Activated naive CD4-positive, alpha-beta T cell treated with anti-CD3 and anti-CD28 coated beads for 36 hours (primary cell): ENCODE measurements at regions not wholly inside any gene's neighbourhood (a gene's known extent, or its start where the extent isn't known, plus 50 kb on each side); places are given as distances from the start of the nearest gene placed in this dataset.
"Not testable (repeated sequence)": the region's sequence is repeated elsewhere in the genome, so short reads cannot be mapped to it uniquely, and the experiment has no call there.

Source experiments
- CTCF ChIA-PET: fragments of 350-600 bp; sonication (Branson Sonifier 250); formaldehyde crosslinking; loops from one replicate; lab custom pipeline; 2021; ENCODE audit warnings: antibody characterized with exemption; lab: Charles Lee
- DNase-seq: peaks from one replicate; pipeline ENCODE4 v3.0.0-alpha.2; 2020
- H3K27ac Mint-ChIP-seq: one replicate; pipeline ENCODE4 v1.8.0; 2021; ENCODE audit warnings: mild to moderate bottlenecking, mixed read lengths
- H3K27me3 Mint-ChIP-seq: one replicate; pipeline ENCODE4 v1.8.0; 2021; ENCODE audit warnings: low read depth, mixed read lengths
- H3K36me3 Mint-ChIP-seq: one replicate; pipeline ENCODE4 v1.8.0; 2021; ENCODE audit warnings: low read depth, mixed read lengths
- H3K4me1 Mint-ChIP-seq: one replicate; pipeline ENCODE4 v1.8.0; 2021; ENCODE audit warnings: low read depth, mixed read lengths
- H3K4me3 Mint-ChIP-seq: one replicate; pipeline ENCODE4 v1.8.0; 2021; ENCODE audit warnings: mild to moderate bottlenecking, moderate library complexity, mixed read lengths
- H3K9me3 Mint-ChIP-seq: one replicate; pipeline ENCODE4 v1.8.0; 2021; ENCODE audit warnings: mixed read lengths
- intact Hi-C: fragments of 100-400 bp; cut with micrococcal nuclease; formaldehyde crosslinking; loops from one replicate; pipeline ENCODE4 v1.15.1; 2023

GRCh38 chr2:208999911-209000310 is 423.9 kb upstream of the MAP2 start:
- no peak for DNase-seq
- Mint-ChIP-seq H3K9me3 (peaks cover 6% of the 10 kb centered on the region), H3K4me3 (no peak overlapping the region), H3K36me3 (no peaks in the 10 kb centered on the region), H3K4me1 (no peaks in the 10 kb centered on the region), H3K27me3 (no peaks in the 10 kb centered on the region), H3K27ac (no peak overlapping the region)
- intact Hi-C loops = no loop called here
- CTCF ChIA-PET = no interaction called here

GRCh38 chr2:209002054-209002453 is 421.8 kb upstream of the MAP2 start:
- no peak for DNase-seq
- H3K27me3 Mint-ChIP-seq = no peaks in the 10 kb centered on the region
- no peak overlapping the region for H3K27ac Mint-ChIP-seq
- intact Hi-C loops = no loop called here
- H3K4me1 Mint-ChIP-seq = no peaks in the 10 kb centered on the region
- H3K36me3 Mint-ChIP-seq = no peaks in the 10 kb centered on the region
- H3K4me3 Mint-ChIP-seq = no peak overlapping the region
- peaks cover 17% of the 10 kb centered on the region for H3K9me3 Mint-ChIP-seq
- CTCF ChIA-PET = no interaction called here

- no peaks in the 10 kb centered on the region for H3K36me3 Mint-ChIP-seq
- no peak overlapping the region for H3K27ac Mint-ChIP-seq
- H3K27me3 Mint-ChIP-seq = no peaks in the 10 kb centered on the region
- H3K4me3 Mint-ChIP-seq = no peak overlapping the region
- DNase-seq = no peak
- H3K4me1 Mint-ChIP-seq = no peaks in the 10 kb centered on the region
- CTCF ChIA-PET = no interaction called here
- peaks cover 16% of the 10 kb centered on the region for H3K9me3 Mint-ChIP-seq
- intact Hi-C loops = no loop called here
These were observed 418.5 kb upstream of the MAP2 start for GRCh38 chr2:209005371-209005770.

GRCh38 chr2:209008636-209009287 is 415.1 kb upstream of the MAP2 start:
- H3K27ac Mint-ChIP-seq = no peak overlapping the region
- CTCF ChIA-PET = no interaction called here
- intact Hi-C loops = no loop called here
- H3K36me3 Mint-ChIP-seq = no peaks in the 10 kb centered on the region
- DNase-seq = no peak
- H3K27me3 Mint-ChIP-seq = no peaks in the 10 kb centered on the region
- H3K4me1 Mint-ChIP-seq = no peaks in the 10 kb centered on the region
- H3K4me3 Mint-ChIP-seq = no peak overlapping the region
- peaks cover 19% of the 10 kb centered on the region for H3K9me3 Mint-ChIP-seq

GRCh38 chr2:209018633-209019032 is 405.2 kb upstream of the MAP2 start:
- CTCF ChIA-PET, H3K4me3 Mint-ChIP-seq, H3K27me3 Mint-ChIP-seq, H3K27ac Mint-ChIP-seq, H3K4me1 Mint-ChIP-seq, intact Hi-C loops, H3K36me3 Mint-ChIP-seq, DNase-seq, H3K9me3 Mint-ChIP-seq: not testable (repeated sequence)

GRCh38 chr2:209029249-209029648 is 394.6 kb upstream of the MAP2 start:
- intact Hi-C loops = no loop called here
- Mint-ChIP-seq H3K4me3 (no peak overlapping the region), H3K27ac (no peak overlapping the region), H3K36me3 (no peaks in the 10 kb centered on the region), H3K27me3 (no peaks in the 10 kb centered on the region), H3K4me1 (no peaks in the 10 kb centered on the region), H3K9me3 (peaks cover 7% of the 10 kb centered on the region)
- no peak for DNase-seq
- CTCF ChIA-PET = no interaction called here

GRCh38 chr2:209044307-209044706 is 379.5 kb upstream of the MAP2 start:
- Mint-ChIP-seq H3K27me3 (no peaks in the 10 kb centered on the region), H3K4me3 (no peak overlapping the region), H3K4me1 (no peaks in the 10 kb centered on the region), H3K36me3 (no peaks in the 10 kb centered on the region), H3K27ac (no peak overlapping the region), H3K9me3 (no peaks in the 10 kb centered on the region)
- CTCF ChIA-PET = no interaction called here
- intact Hi-C loops = no loop called here
- no peak for DNase-seq

- intact Hi-C loops = no loop called here
- H3K4me3 Mint-ChIP-seq = no peak overlapping the region
- H3K36me3 Mint-ChIP-seq = no peaks in the 10 kb centered on the region
- H3K27me3 Mint-ChIP-seq = no peaks in the 10 kb centered on the region
- CTCF ChIA-PET = no interaction called here
- no peaks in the 10 kb centered on the region for H3K4me1 Mint-ChIP-seq
- DNase-seq = no peak
- H3K9me3 Mint-ChIP-seq = no peaks in the 10 kb centered on the region
- no peak overlapping the region for H3K27ac Mint-ChIP-seq
These were observed 377.7 kb upstream of the MAP2 start for GRCh38 chr2:209046163-209046562.

GRCh38 chr2:209049608-209050007 is 374.2 kb upstream of the MAP2 start:
- DNase-seq = no peak
- Mint-ChIP-seq H3K27me3 (no peaks in the 10 kb centered on the region), H3K36me3 (no peaks in the 10 kb centered on the region), H3K9me3 (no peaks in the 10 kb centered on the region), H3K27ac (no peak overlapping the region), H3K4me3 (no peak overlapping the region), H3K4me1 (no peaks in the 10 kb centered on the region)
- intact Hi-C loops = no loop called here
- CTCF ChIA-PET = no interaction called here

- Mint-ChIP-seq H3K9me3 (no peaks in the 10 kb centered on the region), H3K4me3 (no peak overlapping the region), H3K27me3 (no peaks in the 10 kb centered on the region)
These were observed 361.6 kb upstream of the MAP2 start for GRCh38 chr2:209062210-209062609.

GRCh38 chr2:209070262-209070661 is 353.6 kb upstream of the MAP2 start:
- intact Hi-C loops = no loop called here
- no peak overlapping the region for H3K4me3 Mint-ChIP-seq
- H3K27ac Mint-ChIP-seq = no peak overlapping the region
- no peaks in the 10 kb centered on the region for H3K36me3 Mint-ChIP-seq
- no peaks in the 10 kb centered on the region for H3K4me1 Mint-ChIP-seq
- no peaks in the 10 kb centered on the region for H3K9me3 Mint-ChIP-seq
- no peaks in the 10 kb centered on the region for H3K27me3 Mint-ChIP-seq
- DNase-seq = no peak
- CTCF ChIA-PET = no interaction called here

More at GRCh38 chr2:209062210-209062609, 361.6 kb upstream of the MAP2 start:
- no peaks in the 10 kb centered on the region for H3K4me1 Mint-ChIP-seq
- intact Hi-C loops = no loop called here
- no peak overlapping the region for H3K27ac Mint-ChIP-seq
- CTCF ChIA-PET = no interaction called here
- no peaks in the 10 kb centered on the region for H3K36me3 Mint-ChIP-seq
- DNase-seq = no peak

- H3K9me3 Mint-ChIP-seq = no peaks in the 10 kb centered on the region
These were observed 350.7 kb upstream of the MAP2 start for GRCh38 chr2:209073151-209073550.

GRCh38 chr2:209074711-209075110 is 349.1 kb upstream of the MAP2 start:
- H3K27me3 Mint-ChIP-seq = no peaks in the 10 kb centered on the region
- intact Hi-C loops = no loop called here
- no peaks in the 10 kb centered on the region for H3K36me3 Mint-ChIP-seq
- CTCF ChIA-PET = no interaction called here
- no peak overlapping the region for H3K4me3 Mint-ChIP-seq
- no peaks in the 10 kb centered on the region for H3K4me1 Mint-ChIP-seq
- H3K27ac Mint-ChIP-seq = no peak overlapping the region
- DNase-seq = no peak
- H3K9me3 Mint-ChIP-seq = no peaks in the 10 kb centered on the region

More at GRCh38 chr2:209073151-209073550, 350.7 kb upstream of the MAP2 start:
- H3K27ac Mint-ChIP-seq = no peak overlapping the region
- H3K4me1 Mint-ChIP-seq = no peaks in the 10 kb centered on the region
- no peak overlapping the region for H3K4me3 Mint-ChIP-seq
- intact Hi-C loops = no loop called here
- H3K27me3 Mint-ChIP-seq = no peaks in the 10 kb centered on the region
- no peak for DNase-seq
- CTCF ChIA-PET = no interaction called here
- H3K36me3 Mint-ChIP-seq = no peaks in the 10 kb centered on the region
